Type B pancreatic cell (in vitro differentiated cells): ENCODE measurements at regions not wholly inside any gene's neighbourhood (a gene's known extent, or its start where the extent isn't known, plus 50 kb on each side); places are given as distances from the start of the nearest gene placed in this dataset.

Source experiments
- DNase-seq: peaks from one replicate; pipeline ENCODE4 v3.0.0; 2021; ENCODE audit warnings: mixed read lengths; ENCODE audit not compliant: unreplicated experiment; ENCODE audit errors: extremely low spot score
- H3K27ac Mint-ChIP-seq: 2 replicates; pipeline ENCODE4 v1.8.0; 2021; ENCODE audit warnings: mild to moderate bottlenecking, mixed read lengths
- H3K27me3 Mint-ChIP-seq: 2 replicates; pipeline ENCODE4 v1.8.0; 2021; ENCODE audit warnings: mixed read lengths
- H3K36me3 Mint-ChIP-seq: 2 replicates; pipeline ENCODE4 v1.8.0; 2021; ENCODE audit warnings: mixed read lengths
- H3K4me1 Mint-ChIP-seq: one replicate; pipeline ENCODE4 v1.8.0; 2021; ENCODE audit warnings: mixed read lengths; ENCODE audit not compliant: unreplicated experiment
- H3K4me3 Mint-ChIP-seq: 2 replicates; pipeline ENCODE4 v1.8.0; 2021; ENCODE audit warnings: mild to moderate bottlenecking, mixed read lengths
- H3K9me3 Mint-ChIP-seq: 2 replicates; pipeline ENCODE4 v1.8.0; 2021; ENCODE audit warnings: mixed read lengths
- TF ChIP-seq, protein P1 (sequence below): fragments of 200-600 bp; sonication (generic); conservative IDR thresholded peaks from 2 replicates; pipeline ENCODE4 v1.5.0; 2021; ENCODE audit warnings: antibody characterized with exemption, mild to moderate bottlenecking

DNA sequence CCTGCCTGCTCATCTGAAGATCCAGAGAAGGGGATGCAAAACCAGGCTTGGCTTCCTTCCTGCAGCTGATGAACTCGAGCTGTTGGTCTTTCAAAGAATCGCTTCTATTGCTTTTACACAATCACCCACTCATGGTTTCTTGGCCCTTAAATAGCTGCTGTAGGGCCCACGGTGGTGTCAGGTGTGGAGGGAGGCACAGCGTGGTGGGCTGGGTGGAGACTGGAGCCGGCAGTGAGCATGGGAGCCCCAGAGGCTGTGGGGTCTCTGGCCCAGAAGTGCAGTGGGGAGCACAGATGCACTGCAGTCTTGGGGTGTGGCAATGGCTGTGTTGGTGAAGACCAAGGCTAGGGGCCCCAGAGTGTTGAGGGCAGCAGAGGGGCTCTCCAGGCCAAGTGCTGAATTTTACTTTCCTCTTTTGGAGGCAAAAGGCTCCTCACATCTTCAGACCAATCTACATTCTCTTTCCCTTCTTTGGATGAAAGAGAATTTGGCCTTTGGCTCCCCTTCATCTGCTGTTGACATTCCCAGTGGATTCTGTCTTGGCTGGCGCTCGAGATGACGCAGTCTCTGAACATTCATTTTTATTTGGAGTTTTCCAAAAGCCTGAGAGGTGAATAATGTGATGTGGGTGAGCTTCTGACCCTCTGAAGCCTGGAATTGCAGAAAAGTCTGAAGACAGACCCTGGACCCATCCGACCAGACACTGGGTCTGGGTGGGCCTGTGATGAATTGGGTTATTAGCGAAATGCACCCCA, 70.1 kb upstream of the ASB18 start:
- DNase-seq: no peak
- Mint-ChIP-seq H3K4me1 (peaks cover 6% of the 10 kb centered on the region), H3K4me3 (no peak overlapping the region), H3K36me3 (peaks cover 5% of the 10 kb centered on the region), H3K27ac (no peak overlapping the region), H3K9me3 (peaks cover 1% of the 10 kb centered on the region), H3K27me3 (no peaks in the 10 kb centered on the region)
- TF ChIP-seq, protein P1, sequence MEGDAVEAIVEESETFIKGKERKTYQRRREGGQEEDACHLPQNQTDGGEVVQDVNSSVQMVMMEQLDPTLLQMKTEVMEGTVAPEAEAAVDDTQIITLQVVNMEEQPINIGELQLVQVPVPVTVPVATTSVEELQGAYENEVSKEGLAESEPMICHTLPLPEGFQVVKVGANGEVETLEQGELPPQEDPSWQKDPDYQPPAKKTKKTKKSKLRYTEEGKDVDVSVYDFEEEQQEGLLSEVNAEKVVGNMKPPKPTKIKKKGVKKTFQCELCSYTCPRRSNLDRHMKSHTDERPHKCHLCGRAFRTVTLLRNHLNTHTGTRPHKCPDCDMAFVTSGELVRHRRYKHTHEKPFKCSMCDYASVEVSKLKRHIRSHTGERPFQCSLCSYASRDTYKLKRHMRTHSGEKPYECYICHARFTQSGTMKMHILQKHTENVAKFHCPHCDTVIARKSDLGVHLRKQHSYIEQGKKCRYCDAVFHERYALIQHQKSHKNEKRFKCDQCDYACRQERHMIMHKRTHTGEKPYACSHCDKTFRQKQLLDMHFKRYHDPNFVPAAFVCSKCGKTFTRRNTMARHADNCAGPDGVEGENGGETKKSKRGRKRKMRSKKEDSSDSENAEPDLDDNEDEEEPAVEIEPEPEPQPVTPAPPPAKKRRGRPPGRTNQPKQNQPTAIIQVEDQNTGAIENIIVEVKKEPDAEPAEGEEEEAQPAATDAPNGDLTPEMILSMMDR: no peak

DNA sequence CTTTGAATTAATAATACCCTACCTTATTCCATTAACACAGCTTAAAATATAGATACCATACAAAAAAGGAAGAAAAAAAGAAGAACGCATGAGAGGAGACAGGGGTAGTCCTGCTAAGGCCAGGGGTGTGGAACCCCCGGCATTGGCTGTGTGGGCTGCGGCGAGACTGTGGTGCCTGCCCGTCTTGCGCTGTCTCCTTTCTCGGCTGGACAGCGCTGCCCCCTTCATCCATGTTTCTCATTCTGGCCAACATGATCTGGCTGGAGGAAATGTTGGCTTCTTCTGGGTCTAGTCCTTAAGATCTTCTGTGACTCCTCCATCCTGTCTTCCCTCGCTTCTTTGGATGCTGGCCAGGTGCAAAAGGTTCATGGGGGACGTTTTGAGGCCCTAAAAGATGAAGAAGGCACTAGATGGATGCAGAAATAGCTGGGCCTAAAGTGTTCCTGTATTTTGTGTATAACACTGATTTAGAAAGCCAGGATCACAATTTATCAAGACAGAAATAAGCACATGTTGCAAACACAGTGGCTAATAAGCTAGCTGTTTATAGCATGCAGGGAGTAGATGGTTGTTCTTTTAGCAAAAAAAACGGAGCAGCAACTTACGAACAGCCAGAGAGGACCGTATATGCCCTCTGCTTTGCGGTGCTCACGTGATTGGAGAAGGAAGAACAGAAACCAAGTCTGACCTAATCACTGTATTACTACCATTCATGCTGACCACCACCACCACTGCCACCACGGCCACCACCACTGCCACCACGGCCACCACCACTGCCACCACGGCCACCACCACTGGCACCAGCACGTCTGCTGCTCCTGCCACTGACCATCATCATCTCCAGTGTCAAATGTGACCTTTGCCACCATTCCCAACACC, 71.7 kb upstream of the ASB18 start:
- peaks cover 6% of the 10 kb centered on the region for H3K9me3 Mint-ChIP-seq
- TF ChIP-seq, protein P1: no peak
- H3K27me3 Mint-ChIP-seq: no peaks in the 10 kb centered on the region
- no peaks in the 10 kb centered on the region for H3K36me3 Mint-ChIP-seq
- H3K4me3 Mint-ChIP-seq: no peak overlapping the region
- peaks cover 6% of the 10 kb centered on the region for H3K4me1 Mint-ChIP-seq
- H3K27ac Mint-ChIP-seq: no peak overlapping the region
- DNase-seq: no peak

DNA sequence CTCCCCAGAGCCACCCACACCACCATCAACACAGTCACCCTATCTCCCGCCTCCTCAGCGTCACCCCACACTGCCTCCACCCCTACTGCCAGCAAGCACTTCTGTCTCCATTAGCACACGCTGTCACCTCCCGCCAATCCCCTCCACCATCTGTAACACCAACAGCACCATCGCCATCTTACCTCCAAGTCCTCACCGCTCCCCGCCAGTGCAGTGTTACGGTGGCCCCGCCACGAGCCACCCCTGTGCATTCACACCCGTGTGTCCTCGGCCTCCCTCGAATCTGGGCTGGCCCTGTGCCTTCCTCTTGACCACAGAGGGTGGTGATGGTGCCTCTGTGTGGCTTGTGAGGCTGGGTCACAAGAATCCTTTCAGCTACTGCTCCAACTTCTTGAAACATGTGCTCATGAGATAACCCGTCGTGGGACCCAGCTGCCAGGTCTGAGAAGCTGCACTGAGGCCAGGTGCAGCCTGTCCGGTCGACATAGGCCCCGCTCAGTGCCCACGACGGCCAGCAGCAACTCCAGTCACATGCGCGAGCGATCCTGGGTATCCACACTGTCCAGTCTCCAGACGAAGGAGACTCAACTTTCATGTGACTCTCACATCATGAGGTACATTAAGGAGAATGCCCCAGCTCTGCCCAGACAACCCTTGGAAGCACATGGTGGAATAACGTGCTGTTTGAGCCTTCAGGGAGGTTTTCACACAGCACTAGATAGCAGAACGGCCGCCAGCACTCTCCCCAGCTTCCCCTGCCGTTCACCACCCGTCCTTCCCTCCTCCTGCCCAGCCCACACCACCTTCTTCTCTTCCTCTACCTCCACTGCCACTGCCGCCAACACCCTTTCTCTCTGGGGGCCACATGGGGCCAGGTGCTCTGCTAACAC, 72.6 kb upstream of the ASB18 start:
- TF ChIP-seq, protein P1: no peak
- no peak for DNase-seq

DNA sequence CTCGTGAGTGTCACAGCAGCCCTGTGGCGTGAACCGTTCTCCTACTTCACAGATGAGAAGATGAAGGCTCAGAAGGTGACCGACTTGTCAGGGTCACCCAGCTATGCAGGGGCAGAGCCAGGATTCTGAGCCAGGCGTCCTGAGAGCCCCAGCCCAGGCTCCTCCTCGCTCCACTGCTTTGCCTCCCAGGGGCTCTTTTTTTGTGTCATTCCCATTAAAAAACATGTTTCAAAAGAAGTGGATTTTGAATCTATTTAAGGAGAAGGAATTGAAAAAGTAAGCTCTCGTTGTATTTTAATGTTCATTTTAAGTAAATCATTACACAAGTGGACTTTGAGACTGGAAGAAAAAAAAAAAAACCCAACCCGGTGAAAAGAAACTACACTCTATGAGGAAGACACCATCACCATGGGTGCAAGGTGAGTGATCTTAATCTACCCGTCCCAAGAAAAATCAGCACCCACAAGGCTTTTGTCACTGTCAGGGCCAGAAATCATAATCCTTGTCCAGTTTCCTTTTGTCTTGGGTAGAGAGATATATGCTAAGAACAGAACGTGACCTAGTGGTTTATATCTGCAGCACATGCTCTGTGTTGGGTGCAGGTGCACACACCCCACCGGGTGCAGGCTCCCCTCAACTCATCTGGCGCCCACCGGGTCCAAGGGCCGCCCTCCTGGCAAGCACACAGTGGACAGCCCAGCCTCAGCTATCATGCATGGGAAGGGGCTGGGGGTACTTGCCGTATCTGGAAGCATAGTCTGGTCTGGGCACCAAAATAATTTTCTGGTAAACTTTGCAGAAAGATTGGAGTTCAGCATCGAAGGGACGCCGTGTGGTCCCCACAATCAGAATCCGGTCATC, 73.5 kb upstream of the ASB18 start:
- Mint-ChIP-seq H3K36me3 (no peaks in the 10 kb centered on the region), H3K9me3 (peaks cover 6% of the 10 kb centered on the region), H3K27ac (no peak overlapping the region), H3K4me3 (no peak overlapping the region), H3K4me1 (peaks cover 6% of the 10 kb centered on the region), H3K27me3 (no peaks in the 10 kb centered on the region)
- DNase-seq: no peak
- TF ChIP-seq, protein P1: no peak

More for the DNA sequence above, 72.6 kb upstream of the ASB18 start:
- H3K36me3 Mint-ChIP-seq: no peaks in the 10 kb centered on the region
- H3K27ac Mint-ChIP-seq: no peak overlapping the region
- peaks cover 6% of the 10 kb centered on the region for H3K4me1 Mint-ChIP-seq
- peaks cover 6% of the 10 kb centered on the region for H3K9me3 Mint-ChIP-seq
- no peak overlapping the region for H3K4me3 Mint-ChIP-seq
- no peaks in the 10 kb centered on the region for H3K27me3 Mint-ChIP-seq
